ENCODE measurements at regions not wholly inside any gene's neighbourhood (a gene's known extent, or its start where the extent isn't known, plus 50 kb on each side); places are given as distances from the start of the nearest gene placed in this dataset.
A peak's percentile ranks its signal among the peaks of the same experiment; 100 is the strongest.

- H3K4me1 ChIP-seq: no peaks in the 10 kb centered on the region
- H3K27me3 ChIP-seq: no peaks in the 10 kb centered on the region
- WGBS, 2 donors: 80 to 81% methylated on average over 4 of the region's 4 CpGs
- DNase-seq: no peak
- H3K27ac ChIP-seq: no peak overlapping the region
- TF ChIP-seq POLR2A (IDR thresholded peaks at IDR 0.05): no peak
- TF ChIP-seq EP300 (IDR thresholded peaks at IDR 0.05): no peak
- TF ChIP-seq, protein P1, sequence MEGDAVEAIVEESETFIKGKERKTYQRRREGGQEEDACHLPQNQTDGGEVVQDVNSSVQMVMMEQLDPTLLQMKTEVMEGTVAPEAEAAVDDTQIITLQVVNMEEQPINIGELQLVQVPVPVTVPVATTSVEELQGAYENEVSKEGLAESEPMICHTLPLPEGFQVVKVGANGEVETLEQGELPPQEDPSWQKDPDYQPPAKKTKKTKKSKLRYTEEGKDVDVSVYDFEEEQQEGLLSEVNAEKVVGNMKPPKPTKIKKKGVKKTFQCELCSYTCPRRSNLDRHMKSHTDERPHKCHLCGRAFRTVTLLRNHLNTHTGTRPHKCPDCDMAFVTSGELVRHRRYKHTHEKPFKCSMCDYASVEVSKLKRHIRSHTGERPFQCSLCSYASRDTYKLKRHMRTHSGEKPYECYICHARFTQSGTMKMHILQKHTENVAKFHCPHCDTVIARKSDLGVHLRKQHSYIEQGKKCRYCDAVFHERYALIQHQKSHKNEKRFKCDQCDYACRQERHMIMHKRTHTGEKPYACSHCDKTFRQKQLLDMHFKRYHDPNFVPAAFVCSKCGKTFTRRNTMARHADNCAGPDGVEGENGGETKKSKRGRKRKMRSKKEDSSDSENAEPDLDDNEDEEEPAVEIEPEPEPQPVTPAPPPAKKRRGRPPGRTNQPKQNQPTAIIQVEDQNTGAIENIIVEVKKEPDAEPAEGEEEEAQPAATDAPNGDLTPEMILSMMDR (IDR thresholded peaks at IDR 0.05): no peak
- TF ChIP-seq POLR2AphosphoS5 (IDR thresholded peaks at IDR 0.05): no peak
- no peak for ATAC-seq (ENCODE audit: low FRiP score in 2 of 2)
- H3K9me3 ChIP-seq: no peaks in the 10 kb centered on the region
- H3K36me3 ChIP-seq: no peaks in the 10 kb centered on the region
- no peak overlapping the region for H3K4me3 ChIP-seq
Measured at GRCh38 chr9:115643948-115644727, 509.5 kb upstream of the PAPPA start.

- H3K27ac ChIP-seq: no peak overlapping the region
- no peaks in the 10 kb centered on the region for H3K9me3 ChIP-seq
- peak in 1 of 2 donors; percentile 31 for DNase-seq
- no peaks in the 10 kb centered on the region for H3K36me3 ChIP-seq
- H3K4me3 ChIP-seq: no peak overlapping the region
- ATAC-seq (ENCODE audit: low FRiP score in 2 of 2): peak; percentile 80 to 93
- TF ChIP-seq POLR2A (IDR thresholded peaks at IDR 0.05) (no peak), POLR2AphosphoS5 (IDR thresholded peaks at IDR 0.05) (peak; percentile 79 to 87), EP300 (IDR thresholded peaks at IDR 0.05) (peak in 2 of 4 donors; percentile 88 to 90)
- TF ChIP-seq, protein P1 (IDR thresholded peaks at IDR 0.05): no peak
- H3K4me1 ChIP-seq: peaks cover 0 to 4% (median 0%) of the 10 kb centered on the region in 4 donors
- WGBS, 2 donors: 64% methylated on average over 9 of the region's 9 CpGs
- no peaks in the 10 kb centered on the region for H3K27me3 ChIP-seq
Measured at GRCh38 chr9:115649991-115650472, 503.6 kb upstream of the PAPPA start.

- Histone ChIP-seq H3K36me3 (no peaks in the 10 kb centered on the region), H3K9me3 (no peaks in the 10 kb centered on the region), H3K4me1 (peaks cover 0 to 4% (median 0%) of the 10 kb centered on the region in 4 donors), H3K27me3 (no peaks in the 10 kb centered on the region), H3K4me3 (no peak overlapping the region), H3K27ac (no peak overlapping the region)
- TF ChIP-seq POLR2AphosphoS5 (IDR thresholded peaks at IDR 0.05) (no peak), POLR2A (IDR thresholded peaks at IDR 0.05) (no peak)
- TF ChIP-seq, protein P1 (IDR thresholded peaks at IDR 0.05): no peak
- ATAC-seq (ENCODE audit: low FRiP score in 2 of 2) (peak in 1 of 2 donors; percentile 60), DNase-seq (no peak)
Measured at GRCh38 chr9:115650768-115651167, 502.8 kb upstream of the PAPPA start.

DNA sequence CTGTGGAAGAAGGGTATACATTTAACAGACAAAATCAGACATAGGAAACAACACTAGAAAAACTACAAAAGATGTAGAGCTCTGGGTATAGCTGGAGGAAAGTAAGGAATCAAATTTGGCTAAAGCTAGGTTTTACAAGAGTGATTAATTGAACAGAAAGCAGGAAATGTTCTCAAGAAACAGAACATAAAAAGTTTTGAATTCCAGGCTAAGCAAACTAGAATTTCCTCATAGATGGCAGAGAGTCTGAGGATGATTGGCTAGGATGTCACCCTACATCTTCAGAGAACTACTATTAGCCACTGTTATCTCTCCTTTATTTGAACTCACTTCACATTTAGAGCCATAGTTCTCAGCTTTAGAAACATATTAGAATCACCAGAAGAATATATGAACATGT, 502.1 kb upstream of the PAPPA start:
- no peak overlapping the region for H3K4me3 ChIP-seq
- no peaks in the 10 kb centered on the region for H3K9me3 ChIP-seq
- H3K27me3 ChIP-seq: no peaks in the 10 kb centered on the region
- ATAC-seq (ENCODE audit: low FRiP score in 2 of 2) (no peak), DNase-seq (no peak)
- no peaks in the 10 kb centered on the region for H3K36me3 ChIP-seq
- no peak overlapping the region for H3K27ac ChIP-seq
- H3K4me1 ChIP-seq: peaks cover 0 to 4% (median 0%) of the 10 kb centered on the region in 4 donors
- TF ChIP-seq, protein P1 (IDR thresholded peaks at IDR 0.05): no peak
- TF ChIP-seq EP300 (IDR thresholded peaks at IDR 0.05): no peak
- TF ChIP-seq POLR2A (IDR thresholded peaks at IDR 0.05): no peak
- TF ChIP-seq POLR2AphosphoS5 (IDR thresholded peaks at IDR 0.05): no peak

- H3K4me3 ChIP-seq: no peak overlapping the region
- TF ChIP-seq EP300 (IDR thresholded peaks at IDR 0.05) (peak in 1 of 4 donors; percentile 32), POLR2AphosphoS5 (IDR thresholded peaks at IDR 0.05) (peak; percentile 23 to 40)
- TF ChIP-seq, protein P1 (IDR thresholded peaks at IDR 0.05): no peak
- H3K4me1 ChIP-seq: peaks cover 0 to 4% (median 0%) of the 10 kb centered on the region in 4 donors
- DNase-seq (no peak), ATAC-seq (ENCODE audit: low FRiP score in 2 of 2) (no peak)
- H3K27ac ChIP-seq: no peak overlapping the region
- H3K9me3 ChIP-seq: no peaks in the 10 kb centered on the region
- H3K27me3 ChIP-seq: no peaks in the 10 kb centered on the region
- H3K36me3 ChIP-seq: no peaks in the 10 kb centered on the region
- 32 to 56% methylated on average over 3 of the region's 3 CpGs for WGBS, 2 donors
Measured at GRCh38 chr9:115653171-115653606, 500.4 kb upstream of the PAPPA start.

Measured in upper lobe of left lung (tissue), 6 donors.